HG03103 (cell line): ENCODE measurements at regions not wholly inside any gene's neighbourhood (a gene's known extent, or its start where the extent isn't known, plus 50 kb on each side); places are given as distances from the start of the nearest gene placed in this dataset.

ENCODE experiments used
- ATAC-seq: cut with Tn5 transposase; IDR thresholded peaks from one replicate; pipeline ENCODE4 v1.9.1; 2021; ENCODE audit warnings: low read depth; ENCODE audit not compliant: unreplicated experiment

- ATAC-seq: no peak
Measured at GRCh38 chr20:58071298-58071697, 157.2 kb downstream of the ANKRD60 start.

GRCh38 chr20:58070664-58071196 is 157.7 kb downstream of the ANKRD60 start:
- ATAC-seq: no peak

- ATAC-seq: no peak
Measured at GRCh38 chr20:58069796-58070663, 158.4 kb downstream of the ANKRD60 start.

- no peak for ATAC-seq
Measured at GRCh38 chr20:58069207-58069606, 159.2 kb downstream of the ANKRD60 start.

- ATAC-seq: no peak
Measured at GRCh38 chr20:58065508-58066361, 162.7 kb downstream of the ANKRD60 start.

- no peak for ATAC-seq
Measured at GRCh38 chr20:58064411-58065010, 163.9 kb downstream of the ANKRD60 start.

- no peak for ATAC-seq
Measured at GRCh38 chr20:58059260-58059544, 169.3 kb downstream of the ANKRD60 start.

- ATAC-seq: no peak
Measured at GRCh38 chr20:58058421-58059259, 169.8 kb downstream of the ANKRD60 start.

- no peak for ATAC-seq
Measured at GRCh38 chr20:58056921-58057686, 171.3 kb downstream of the ANKRD60 start.

GRCh38 chr20:58056021-58056591 is 172.3 kb downstream of the ANKRD60 start:
- no peak for ATAC-seq

GRCh38 chr20:58054780-58055373 is 173.6 kb downstream of the ANKRD60 start:
- no peak for ATAC-seq

- no peak for ATAC-seq
Measured at GRCh38 chr20:58054082-58054779, 174.2 kb downstream of the ANKRD60 start.

- ATAC-seq: no peak
Measured at GRCh38 chr20:58053391-58054055, 174.9 kb downstream of the ANKRD60 start.

GRCh38 chr20:58051367-58051766 is 177.1 kb downstream of the ANKRD60 start:
- no peak for ATAC-seq

GRCh38 chr20:58048096-58048702 is 180.3 kb downstream of the ANKRD60 start:
- no peak for ATAC-seq

GRCh38 chr20:58046311-58046710 is 182.1 kb downstream of the ANKRD60 start:
- ATAC-seq: no peak

- no peak for ATAC-seq
Measured at GRCh38 chr20:58045579-58045978, 182.9 kb downstream of the ANKRD60 start.
